C4-2B (cell line): ENCODE measurements at regions not wholly inside any gene's neighbourhood (a gene's known extent, or its start where the extent isn't known, plus 50 kb on each side); places are given as distances from the start of the nearest gene placed in this dataset.

ENCODE experiments used
- H3K27ac ChIP-seq: fragments of 450-650 bp; 2 replicates; pipeline ENCODE4 v1.5.1; 2017
- CTCF ChIP-seq: fragments of 450-650 bp; conservative IDR thresholded peaks from 2 replicates; pipeline ENCODE4 v1.5.1; 2017; ENCODE audit warnings: mild to moderate bottlenecking
- ZFX ChIP-seq: fragments of 450-650 bp; IDR thresholded peaks from 2 replicates; pipeline ENCODE4 v1.6.1; 2017

GRCh38 chr3:152733584-152734119 lies 101.3 kb upstream of the P2RY1 start:
- H3K27ac ChIP-seq: no peak overlapping the region
- no peak for TF ChIP-seq CTCF
- TF ChIP-seq ZFX: no peak

- no peak for TF ChIP-seq ZFX
- H3K27ac ChIP-seq: no peak overlapping the region
These were observed 97.7 kb upstream of the P2RY1 start for GRCh38 chr3:152737021-152737908.

- no peak for TF ChIP-seq CTCF
- no peak overlapping the region for H3K27ac ChIP-seq
These were observed 96.3 kb upstream of the P2RY1 start for GRCh38 chr3:152738656-152739055.

- H3K27ac ChIP-seq: no peak overlapping the region
- TF ChIP-seq CTCF (no peak), ZFX (no peak)
These were observed 92.3 kb upstream of the P2RY1 start for GRCh38 chr3:152742368-152743347.

- H3K27ac ChIP-seq: no peak overlapping the region
- no peak for TF ChIP-seq ZFX
- TF ChIP-seq CTCF: no peak
These were observed 89.3 kb upstream of the P2RY1 start for GRCh38 chr3:152745646-152746045.

- H3K27ac ChIP-seq: no peak overlapping the region
- TF ChIP-seq CTCF (no peak), ZFX (no peak)
These were observed 80.6 kb upstream of the P2RY1 start for GRCh38 chr3:152754303-152754702.

- no peak overlapping the region for H3K27ac ChIP-seq
- TF ChIP-seq CTCF: no peak
- no peak for TF ChIP-seq ZFX
These were observed 78.1 kb upstream of the P2RY1 start for GRCh38 chr3:152756807-152757206.
